HUES48 (cell line): ENCODE measurements at regions not wholly inside any gene's neighbourhood (a gene's known extent, or its start where the extent isn't known, plus 50 kb on each side); places are given as distances from the start of the nearest gene placed in this dataset.

Experiments used
- H3K27ac ChIP-seq: one replicate; pipeline ENCODE4 v1.7.0; 2013; ENCODE audit warnings: low read depth, low read length, inconsistent platforms
- H3K27me3 ChIP-seq: 2 replicates; pipeline ENCODE4 v1.6.1; 2013; ENCODE audit warnings: mild to moderate bottlenecking, low read length; ENCODE audit not compliant: control insufficient read depth, insufficient read depth
- H3K36me3 ChIP-seq: 2 replicates; pipeline ENCODE4 v1.6.1; 2013; ENCODE audit warnings: low read length; ENCODE audit not compliant: control insufficient read depth, insufficient read depth
- H3K4me1 ChIP-seq: 2 replicates; pipeline ENCODE4 v1.6.1; 2013; ENCODE audit warnings: mild to moderate bottlenecking, low read length; ENCODE audit not compliant: control insufficient read depth, insufficient read depth
- H3K4me3 ChIP-seq: 2 replicates; pipeline ENCODE4 v1.5.1; 2013; ENCODE audit warnings: mild to moderate bottlenecking, low read depth, low read length
- H3K9ac ChIP-seq: 2 replicates; pipeline ENCODE4 v1.6.1; 2013; ENCODE audit warnings: mild to moderate bottlenecking, low read depth, low read length, moderate library complexity
- H3K9me3 ChIP-seq: 2 replicates; pipeline ENCODE4 v1.6.1; 2013; ENCODE audit warnings: low read length; ENCODE audit not compliant: control insufficient read depth, insufficient read depth

DNA sequence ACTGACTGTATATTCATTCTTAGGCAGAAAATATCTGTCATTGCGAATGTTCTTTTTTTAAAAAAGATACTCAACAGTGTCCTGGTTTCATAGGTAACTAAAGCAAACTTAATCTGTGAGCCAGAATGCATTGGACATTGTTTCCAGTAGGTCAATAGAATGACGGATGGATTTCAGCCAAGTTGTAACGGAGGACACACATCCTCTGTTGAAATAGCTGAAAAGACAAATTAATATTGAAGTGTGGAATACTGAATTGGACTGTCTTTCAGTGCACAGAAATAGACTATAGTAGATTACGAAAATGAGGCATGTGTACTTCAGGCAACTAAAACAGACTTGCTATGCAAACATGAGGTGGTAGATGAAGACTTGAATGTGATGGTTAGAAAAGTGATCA is 461.6 kb downstream of the WDR72 start:
- no peaks in the 10 kb centered on the region for H3K27me3 ChIP-seq
- no peak overlapping the region for H3K27ac ChIP-seq
- no peak overlapping the region for H3K4me3 ChIP-seq

DNA sequence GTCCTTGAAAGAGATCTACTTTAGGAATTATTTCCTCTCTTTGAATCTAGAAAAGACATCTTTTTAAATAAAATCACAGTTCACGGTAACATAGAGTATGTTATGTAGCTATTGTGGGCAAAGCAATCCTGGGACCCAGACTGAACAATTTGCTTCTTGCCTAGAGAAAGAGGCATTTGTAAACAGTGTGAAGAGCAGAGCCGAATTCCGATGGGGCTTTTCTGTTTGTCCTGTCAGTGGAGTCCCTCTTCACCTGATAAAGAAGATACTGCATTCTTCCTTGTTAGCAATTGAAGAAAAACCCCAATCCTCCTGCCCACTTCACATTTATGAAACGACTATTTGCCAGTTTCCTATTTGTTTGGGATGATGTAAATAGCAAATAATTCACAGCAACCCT is 462.9 kb downstream of the WDR72 start:
- Histone ChIP-seq H3K27me3 (no peaks in the 10 kb centered on the region), H3K4me1 (no peaks in the 10 kb centered on the region), H3K4me3 (no peak overlapping the region), H3K9me3 (no peaks in the 10 kb centered on the region), H3K27ac (no peak overlapping the region), H3K36me3 (no peaks in the 10 kb centered on the region), H3K9ac (no peak overlapping the region)

More for the DNA sequence above, 461.6 kb downstream of the WDR72 start:
- Histone ChIP-seq H3K36me3 (no peaks in the 10 kb centered on the region), H3K4me1 (no peaks in the 10 kb centered on the region), H3K9me3 (no peaks in the 10 kb centered on the region), H3K9ac (no peak overlapping the region)

DNA sequence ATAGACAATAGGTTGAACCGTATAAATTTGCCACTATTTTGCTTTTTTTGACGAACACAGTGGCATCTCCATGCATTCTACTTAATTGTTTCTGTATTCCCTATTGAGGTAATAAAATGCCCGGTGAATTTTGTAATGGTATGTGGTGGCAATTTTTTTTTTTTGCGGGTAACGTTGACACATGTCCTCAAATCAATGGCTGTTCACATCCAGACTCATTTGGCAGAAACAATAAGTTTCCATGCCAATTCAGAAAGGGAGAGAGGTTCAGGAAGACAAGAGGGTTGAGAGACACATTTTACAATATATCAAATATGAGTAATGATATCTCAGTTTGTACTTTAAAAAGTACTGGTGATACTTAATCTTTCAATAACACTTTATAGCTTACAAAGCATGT is 463.9 kb downstream of the WDR72 start:
- Histone ChIP-seq H3K4me1 (no peaks in the 10 kb centered on the region), H3K9me3 (no peaks in the 10 kb centered on the region), H3K4me3 (no peak overlapping the region), H3K27ac (no peak overlapping the region), H3K9ac (no peak overlapping the region), H3K27me3 (no peaks in the 10 kb centered on the region), H3K36me3 (no peaks in the 10 kb centered on the region)

DNA sequence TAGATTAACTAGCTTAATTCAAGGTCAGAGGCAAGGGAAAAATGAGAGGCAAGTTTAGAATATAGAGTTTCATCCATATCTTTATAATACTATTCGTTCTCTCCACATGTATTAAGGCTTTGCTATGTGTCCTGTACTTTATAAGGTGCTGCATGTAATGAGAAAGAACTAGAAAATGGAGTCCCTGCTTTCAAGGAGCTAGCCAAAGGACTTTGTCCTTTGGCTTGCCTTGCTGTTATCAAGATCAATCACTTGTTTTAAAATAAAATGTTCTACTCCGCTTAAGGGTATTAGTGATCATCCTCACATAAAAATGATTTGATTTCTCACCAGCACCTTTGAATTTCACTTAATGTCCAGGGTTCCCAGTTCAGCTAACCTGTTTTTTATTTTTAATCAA is 470.9 kb downstream of the WDR72 start:
- Histone ChIP-seq H3K36me3 (no peaks in the 10 kb centered on the region), H3K27ac (no peak overlapping the region), H3K4me3 (no peak overlapping the region), H3K9ac (no peak overlapping the region), H3K27me3 (no peaks in the 10 kb centered on the region), H3K4me1 (no peaks in the 10 kb centered on the region), H3K9me3 (no peaks in the 10 kb centered on the region)

DNA sequence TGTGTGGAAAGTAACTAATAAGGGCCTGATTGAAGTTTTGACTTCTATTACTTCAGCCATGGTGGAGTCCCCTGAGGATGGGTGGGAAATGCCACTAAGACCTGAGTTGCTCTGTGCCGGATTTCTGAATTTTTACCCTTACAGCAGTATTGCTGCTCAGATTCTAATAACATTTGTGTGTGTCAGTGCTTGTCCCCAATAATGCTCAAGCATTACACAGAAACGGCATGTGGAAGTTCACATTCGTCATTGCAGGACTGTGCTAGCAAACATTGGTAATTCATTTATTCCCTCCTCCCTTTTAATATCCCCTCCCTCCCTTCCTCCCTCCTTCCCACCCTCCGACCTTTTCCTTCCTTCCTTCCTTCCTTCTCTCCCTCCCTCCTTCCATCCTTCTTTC is 484.5 kb upstream of the ONECUT1 start:
- Histone ChIP-seq H3K9ac (no peak overlapping the region), H3K27ac (no peak overlapping the region), H3K36me3 (no peaks in the 10 kb centered on the region), H3K9me3 (no peaks in the 10 kb centered on the region), H3K4me3 (no peak overlapping the region), H3K27me3 (no peaks in the 10 kb centered on the region), H3K4me1 (no peaks in the 10 kb centered on the region)

DNA sequence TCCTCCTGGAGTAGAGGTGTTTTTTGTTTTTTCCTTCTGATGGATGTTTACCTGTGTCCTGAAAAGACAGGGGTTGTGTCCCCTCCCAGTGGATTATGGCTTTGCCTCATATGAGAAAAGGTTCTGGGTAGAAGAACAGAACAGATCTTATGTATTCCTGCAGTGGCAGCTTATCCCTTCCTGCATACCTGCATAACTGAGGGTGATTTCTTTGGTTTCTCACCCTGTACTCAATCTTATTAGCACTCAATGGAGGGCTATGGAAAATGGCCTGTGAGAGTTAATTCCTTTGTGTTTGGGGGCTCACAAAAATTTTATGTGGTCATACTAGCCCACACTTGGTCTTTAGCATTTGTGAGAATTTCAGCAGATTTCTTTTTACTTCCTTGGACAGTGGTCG is 482.0 kb upstream of the ONECUT1 start:
- Histone ChIP-seq H3K4me3 (no peak overlapping the region), H3K9ac (no peak overlapping the region), H3K27me3 (no peaks in the 10 kb centered on the region), H3K36me3 (no peaks in the 10 kb centered on the region), H3K9me3 (no peaks in the 10 kb centered on the region), H3K4me1 (no peaks in the 10 kb centered on the region), H3K27ac (no peak overlapping the region)

DNA sequence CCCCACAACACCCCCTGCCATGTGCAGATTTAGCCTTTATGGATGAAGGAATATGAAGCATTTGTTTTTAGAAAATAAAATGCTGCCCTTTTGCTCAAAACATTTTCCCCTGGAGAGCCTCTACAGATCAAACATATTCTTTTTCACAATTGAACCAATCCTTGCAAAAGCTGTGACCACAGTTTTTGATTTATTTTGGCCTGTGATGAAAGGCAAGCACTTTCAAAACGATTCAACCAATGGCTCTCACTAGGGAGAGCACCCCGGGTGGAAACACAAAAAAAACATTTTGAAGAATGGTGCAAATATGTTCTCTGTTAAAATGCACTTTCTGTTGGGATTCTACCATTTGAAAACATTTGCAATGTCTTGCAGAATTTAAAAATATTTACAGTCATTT is 476.0 kb upstream of the ONECUT1 start:
- H3K4me1 ChIP-seq, result no peaks in the 10 kb centered on the region
- H3K9ac ChIP-seq, result no peak overlapping the region
- H3K36me3 ChIP-seq, result no peaks in the 10 kb centered on the region
- H3K27me3 ChIP-seq, result no peaks in the 10 kb centered on the region
- no peaks in the 10 kb centered on the region for H3K9me3 ChIP-seq
- no peak overlapping the region for H3K4me3 ChIP-seq
- no peak overlapping the region for H3K27ac ChIP-seq

DNA sequence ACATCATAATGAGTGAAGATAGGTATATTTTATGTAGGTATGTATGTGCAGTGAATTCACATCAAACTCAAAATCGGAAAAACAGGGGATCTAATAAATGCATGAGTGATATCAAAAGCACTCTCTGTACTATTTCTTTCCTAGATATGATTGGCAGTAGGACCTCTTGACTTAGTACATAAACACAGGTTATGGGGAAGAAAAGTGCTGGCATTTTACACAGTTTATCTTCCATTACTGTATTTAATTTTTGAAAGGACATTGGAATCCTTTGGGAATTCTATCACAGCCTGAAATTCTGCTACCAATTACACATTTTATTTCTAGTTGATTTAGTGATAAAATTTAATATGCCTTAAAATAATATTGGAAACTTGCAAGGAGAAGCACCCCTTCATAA is 470.5 kb upstream of the ONECUT1 start:
- no peaks in the 10 kb centered on the region for H3K9me3 ChIP-seq
- H3K9ac ChIP-seq, result no peak overlapping the region
- no peak overlapping the region for H3K4me3 ChIP-seq
- no peaks in the 10 kb centered on the region for H3K36me3 ChIP-seq
- no peak overlapping the region for H3K27ac ChIP-seq
- no peaks in the 10 kb centered on the region for H3K27me3 ChIP-seq
- peaks cover 6% of the 10 kb centered on the region for H3K4me1 ChIP-seq

DNA sequence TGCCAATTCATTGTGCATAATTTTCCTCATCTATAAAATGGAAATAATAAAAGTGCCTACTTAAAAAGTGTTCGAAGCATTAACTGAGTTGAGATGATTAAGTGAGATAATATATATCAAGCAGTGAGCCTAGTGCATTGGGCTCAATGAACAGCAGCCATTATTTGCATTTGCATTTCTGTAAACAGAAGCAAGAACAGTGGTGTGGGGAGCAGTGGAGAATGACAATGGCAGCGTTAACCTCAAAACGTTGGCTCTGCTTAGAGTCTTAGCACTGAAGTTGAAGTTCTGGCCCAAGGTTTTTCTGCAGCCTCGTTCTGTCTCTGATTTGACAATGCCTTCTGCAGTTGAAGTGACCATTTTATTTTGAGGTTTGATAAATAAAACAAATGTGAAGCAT is 466.3 kb upstream of the ONECUT1 start:
- H3K4me3 ChIP-seq, result no peak overlapping the region
- no peaks in the 10 kb centered on the region for H3K27me3 ChIP-seq
- H3K9me3 ChIP-seq, result no peaks in the 10 kb centered on the region
- H3K27ac ChIP-seq, result no peak overlapping the region
- no peak overlapping the region for H3K9ac ChIP-seq
- H3K36me3 ChIP-seq, result no peaks in the 10 kb centered on the region
- peaks cover 6% of the 10 kb centered on the region for H3K4me1 ChIP-seq

DNA sequence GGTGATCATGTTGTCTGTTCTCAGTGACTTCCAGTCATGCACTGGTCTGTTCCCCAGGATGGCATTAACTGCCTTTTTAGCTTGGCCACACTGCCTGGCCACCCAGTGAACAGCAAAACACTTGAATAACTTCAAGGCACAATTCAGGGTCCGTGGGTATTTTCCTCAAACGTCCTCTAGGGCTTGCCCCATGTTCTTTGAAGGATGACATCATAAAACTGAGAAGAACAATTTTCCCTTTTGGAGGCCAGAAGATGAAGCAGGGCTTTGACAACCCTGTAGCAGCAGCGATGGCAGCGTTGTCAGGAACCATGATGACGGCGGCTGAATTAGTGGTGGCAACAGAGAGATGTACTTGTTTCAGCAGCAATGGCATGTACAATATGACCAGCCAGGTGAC is 465.9 kb upstream of the ONECUT1 start:
- Histone ChIP-seq H3K27me3 (no peaks in the 10 kb centered on the region), H3K9me3 (no peaks in the 10 kb centered on the region), H3K4me1 (peaks cover 6% of the 10 kb centered on the region), H3K27ac (no peak overlapping the region), H3K9ac (no peak overlapping the region), H3K36me3 (no peaks in the 10 kb centered on the region), H3K4me3 (no peak overlapping the region)

DNA sequence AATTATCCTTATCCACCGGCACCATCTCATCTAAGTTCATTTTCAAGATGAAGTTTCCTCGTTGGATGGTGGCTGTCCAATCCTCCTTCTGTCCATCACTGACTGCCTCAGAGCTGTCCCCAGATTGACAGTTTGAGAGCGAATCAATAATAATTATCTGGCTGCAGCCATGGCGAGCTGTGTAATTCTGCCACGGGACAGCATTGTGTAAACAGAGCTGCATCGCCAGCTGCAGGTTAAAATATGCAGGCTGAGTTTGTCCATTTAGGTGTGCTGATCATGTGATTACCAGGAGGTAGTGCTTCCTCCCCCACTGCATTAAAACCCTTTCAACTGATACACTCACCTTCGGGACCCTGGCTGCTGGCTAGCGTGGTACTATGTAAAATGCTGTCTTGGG is 461.9 kb upstream of the ONECUT1 start:
- H3K4me1 ChIP-seq, result peaks cover 6% of the 10 kb centered on the region
- no peaks in the 10 kb centered on the region for H3K36me3 ChIP-seq
- no peaks in the 10 kb centered on the region for H3K27me3 ChIP-seq
- H3K4me3 ChIP-seq, result no peak overlapping the region
- H3K27ac ChIP-seq, result no peak overlapping the region
- H3K9ac ChIP-seq, result no peak overlapping the region
- no peaks in the 10 kb centered on the region for H3K9me3 ChIP-seq

DNA sequence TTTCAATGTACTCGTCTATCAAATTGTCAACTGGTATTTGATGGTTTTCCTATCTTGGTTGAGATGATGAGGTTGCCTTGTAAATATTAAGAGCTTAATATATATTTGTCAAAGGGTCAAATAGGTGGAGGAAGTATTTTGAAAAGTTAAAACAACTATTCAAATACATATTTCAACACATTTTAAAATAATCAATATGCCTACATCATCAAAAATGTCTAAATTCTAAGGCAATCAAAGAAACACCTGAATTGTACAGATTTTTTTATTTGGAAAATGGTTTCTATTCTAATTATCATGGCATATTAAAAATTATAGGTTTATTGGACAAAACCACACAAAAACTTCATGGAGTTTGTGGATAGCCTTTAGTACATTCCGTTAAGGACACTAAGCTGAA is 461.4 kb upstream of the ONECUT1 start:
- Histone ChIP-seq H3K9me3 (no peaks in the 10 kb centered on the region), H3K4me3 (no peak overlapping the region), H3K36me3 (no peaks in the 10 kb centered on the region), H3K4me1 (peaks cover 1% of the 10 kb centered on the region), H3K27ac (no peak overlapping the region), H3K9ac (no peak overlapping the region), H3K27me3 (no peaks in the 10 kb centered on the region)
